ENCODE measurements at regions not wholly inside any gene's neighbourhood (a gene's known extent, or its start where the extent isn't known, plus 50 kb on each side); places are given as distances from the start of the nearest gene placed in this dataset.

DNA sequence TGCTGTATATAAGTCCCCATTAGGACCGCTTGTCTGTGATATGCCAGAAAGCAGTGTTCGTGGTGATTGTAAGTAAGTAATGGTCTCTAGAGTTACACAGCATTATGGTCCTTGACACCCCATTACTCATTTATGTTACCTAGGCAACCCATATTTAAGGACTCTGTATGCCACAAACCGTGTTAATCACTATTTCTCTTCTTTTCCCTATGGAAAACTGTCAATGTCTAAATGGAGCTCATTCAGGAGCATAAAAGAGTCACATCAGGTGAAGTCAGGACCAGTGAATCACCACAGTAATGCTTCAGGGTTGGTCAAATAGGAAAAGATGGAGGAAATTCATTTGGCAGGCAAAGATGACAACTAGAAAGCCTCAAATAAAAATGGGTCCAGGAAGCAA, 146.6 kb upstream of the PEX5L start:
- Histone ChIP-seq H3K36me3 (replicated peaks in 1 of 2; ENCODE audit: control insufficient read depth in 1 of 2, insufficient read depth in 2 of 2, low read length in 1 of 2) (no peaks in the 10 kb centered on the region), H3K9ac (no peak overlapping the region), H3K9me2 (no peaks in the 10 kb centered on the region), H3K4me2 (no peak overlapping the region), H3K79me2 (ENCODE audit: insufficient read depth) (no peaks in the 10 kb centered on the region), H3K4me1 (ENCODE audit: control insufficient read depth in 1 of 2, insufficient read depth in 2 of 2, low read depth in 1 of 2, low read length in 1 of 2) (no peaks in the 10 kb centered on the region), H2AFZ (ENCODE audit: low read depth) (no peak overlapping the region), H4K20me1 (ENCODE audit: insufficient read depth) (no peaks in the 10 kb centered on the region), H3K27me3 (ENCODE audit: insufficient read depth) (no peaks in the 10 kb centered on the region), H3K27ac (ENCODE audit: low read depth in 2 of 2, low read length in 1 of 2) (no peak overlapping the region), H3K4me3 (ENCODE audit: low read depth in 2 of 2, low read length in 1 of 2) (no peak overlapping the region), H3K9me3 (no peaks in the 10 kb centered on the region), H3F3A (replicated peaks; ENCODE audit: insufficient read depth) (no peaks in the 10 kb centered on the region)
- WGBS (ENCODE audit: low lambda C conversion rate) = 33% methylated on average over 3 of the region's 3 CpGs
- POLR2A ChIA-PET = no interaction called here
- TF ChIP-seq YY1 (IDR thresholded peaks at IDR 0.05; ENCODE audit: low read depth) = no peak
- TF ChIP-seq, protein P1, sequence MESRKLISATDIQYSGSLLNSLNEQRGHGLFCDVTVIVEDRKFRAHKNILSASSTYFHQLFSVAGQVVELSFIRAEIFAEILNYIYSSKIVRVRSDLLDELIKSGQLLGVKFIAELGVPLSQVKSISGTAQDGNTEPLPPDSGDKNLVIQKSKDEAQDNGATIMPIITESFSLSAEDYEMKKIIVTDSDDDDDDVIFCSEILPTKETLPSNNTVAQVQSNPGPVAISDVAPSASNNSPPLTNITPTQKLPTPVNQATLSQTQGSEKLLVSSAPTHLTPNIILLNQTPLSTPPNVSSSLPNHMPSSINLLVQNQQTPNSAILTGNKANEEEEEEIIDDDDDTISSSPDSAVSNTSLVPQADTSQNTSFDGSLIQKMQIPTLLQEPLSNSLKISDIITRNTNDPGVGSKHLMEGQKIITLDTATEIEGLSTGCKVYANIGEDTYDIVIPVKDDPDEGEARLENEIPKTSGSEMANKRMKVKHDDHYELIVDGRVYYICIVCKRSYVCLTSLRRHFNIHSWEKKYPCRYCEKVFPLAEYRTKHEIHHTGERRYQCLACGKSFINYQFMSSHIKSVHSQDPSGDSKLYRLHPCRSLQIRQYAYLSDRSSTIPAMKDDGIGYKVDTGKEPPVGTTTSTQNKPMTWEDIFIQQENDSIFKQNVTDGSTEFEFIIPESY (IDR thresholded peaks at IDR 0.05; ENCODE audit: borderline replicate concordance, low read depth) = no peak
- no peak for TF ChIP-seq SIN3A (IDR thresholded peaks at IDR 0.05; ENCODE audit: borderline replicate concordance, low read depth, low read length)
- no peak for TF ChIP-seq SMC3 (IDR thresholded peaks at IDR 0.05; ENCODE audit: low read depth, low read length)
- no peak for TF ChIP-seq TAF1 (IDR thresholded peaks at IDR 0.05; ENCODE audit: borderline replicate concordance, low read depth, low read length)
- no peak for TF ChIP-seq TCF12 (IDR thresholded peaks at IDR 0.05)
- TF ChIP-seq, protein P2, sequence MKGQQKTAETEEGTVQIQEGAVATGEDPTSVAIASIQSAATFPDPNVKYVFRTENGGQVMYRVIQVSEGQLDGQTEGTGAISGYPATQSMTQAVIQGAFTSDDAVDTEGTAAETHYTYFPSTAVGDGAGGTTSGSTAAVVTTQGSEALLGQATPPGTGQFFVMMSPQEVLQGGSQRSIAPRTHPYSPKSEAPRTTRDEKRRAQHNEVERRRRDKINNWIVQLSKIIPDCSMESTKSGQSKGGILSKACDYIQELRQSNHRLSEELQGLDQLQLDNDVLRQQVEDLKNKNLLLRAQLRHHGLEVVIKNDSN (IDR thresholded peaks at IDR 0.05; ENCODE audit: borderline replicate concordance, low read depth) = no peak
- TF ChIP-seq MEF2A (IDR thresholded peaks at IDR 0.05; ENCODE audit: borderline replicate concordance, low read depth) = no peak
- TF ChIP-seq RAD21 (IDR thresholded peaks at IDR 0.05; ENCODE audit: low read length) = no peak
- CTCF ChIA-PET = no interaction called here
- DNase-seq = no peak

DNA sequence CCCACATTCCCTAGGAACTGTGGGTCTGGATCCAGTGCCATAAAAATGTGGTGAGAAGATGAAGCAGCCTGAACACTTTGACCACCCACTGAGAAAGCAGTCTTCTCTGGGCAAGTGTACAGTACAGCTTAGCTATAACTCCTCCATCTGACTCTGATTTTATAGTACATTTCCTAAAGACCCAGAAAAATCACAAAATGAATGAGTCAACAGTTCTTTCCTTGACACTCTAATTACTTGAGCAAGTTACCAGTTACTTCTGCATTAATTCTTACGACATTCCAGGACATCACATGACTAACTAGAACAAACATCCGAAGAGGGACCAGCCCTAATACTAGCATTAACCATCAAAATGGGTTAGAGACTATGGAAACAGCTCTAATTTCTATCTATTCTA, 148.1 kb upstream of the PEX5L start:
- Histone ChIP-seq H3K27me3 (ENCODE audit: insufficient read depth) (no peaks in the 10 kb centered on the region), H4K20me1 (ENCODE audit: insufficient read depth) (no peaks in the 10 kb centered on the region), H3K27ac (ENCODE audit: low read depth in 2 of 2, low read length in 1 of 2) (no peak overlapping the region), H3K4me1 (ENCODE audit: control insufficient read depth in 1 of 2, insufficient read depth in 2 of 2, low read depth in 1 of 2, low read length in 1 of 2) (no peaks in the 10 kb centered on the region), H3K4me3 (ENCODE audit: low read depth in 2 of 2, low read length in 1 of 2) (no peak overlapping the region), H3K4me2 (no peak overlapping the region), H3K36me3 (replicated peaks in 1 of 2; ENCODE audit: control insufficient read depth in 1 of 2, insufficient read depth in 2 of 2, low read length in 1 of 2) (no peaks in the 10 kb centered on the region), H3K9ac (no peak overlapping the region), H3K79me2 (ENCODE audit: insufficient read depth) (no peaks in the 10 kb centered on the region), H3F3A (replicated peaks; ENCODE audit: insufficient read depth) (no peaks in the 10 kb centered on the region), H2AFZ (ENCODE audit: low read depth) (no peak overlapping the region), H3K9me2 (no peaks in the 10 kb centered on the region), H3K9me3 (no peaks in the 10 kb centered on the region)
- ChIA-PET CTCF (no interaction called here), POLR2A (no interaction called here)
- no peak for DNase-seq
- 26% methylated on average over 2 of the region's 2 CpGs for WGBS (ENCODE audit: low lambda C conversion rate)
- TF ChIP-seq NRF1 (IDR thresholded peaks at IDR 0.05; ENCODE audit: low read depth, low read length) (no peak), NFIC (IDR thresholded peaks at IDR 0.05; ENCODE audit: borderline replicate concordance) (no peak), EZH2phosphoT487 (IDR thresholded peaks at IDR 0.05; ENCODE audit: borderline replicate concordance, low read depth) (no peak), RFX5 (IDR thresholded peaks at IDR 0.05; ENCODE audit: low read length) (no peak), FOSL2 (IDR thresholded peaks at IDR 0.05; ENCODE audit: borderline replicate concordance, low read depth) (no peak), SIN3A (IDR thresholded peaks at IDR 0.05; ENCODE audit: borderline replicate concordance, low read depth, low read length) (no peak), RXRA (IDR thresholded peaks at IDR 0.05; ENCODE audit: borderline replicate concordance, low read depth) (no peak), GABPA (IDR thresholded peaks at IDR 0.05; ENCODE audit: low read depth) (no peak), JUND (IDR thresholded peaks at IDR 0.05) (no peak)
- TF ChIP-seq, protein P3, sequence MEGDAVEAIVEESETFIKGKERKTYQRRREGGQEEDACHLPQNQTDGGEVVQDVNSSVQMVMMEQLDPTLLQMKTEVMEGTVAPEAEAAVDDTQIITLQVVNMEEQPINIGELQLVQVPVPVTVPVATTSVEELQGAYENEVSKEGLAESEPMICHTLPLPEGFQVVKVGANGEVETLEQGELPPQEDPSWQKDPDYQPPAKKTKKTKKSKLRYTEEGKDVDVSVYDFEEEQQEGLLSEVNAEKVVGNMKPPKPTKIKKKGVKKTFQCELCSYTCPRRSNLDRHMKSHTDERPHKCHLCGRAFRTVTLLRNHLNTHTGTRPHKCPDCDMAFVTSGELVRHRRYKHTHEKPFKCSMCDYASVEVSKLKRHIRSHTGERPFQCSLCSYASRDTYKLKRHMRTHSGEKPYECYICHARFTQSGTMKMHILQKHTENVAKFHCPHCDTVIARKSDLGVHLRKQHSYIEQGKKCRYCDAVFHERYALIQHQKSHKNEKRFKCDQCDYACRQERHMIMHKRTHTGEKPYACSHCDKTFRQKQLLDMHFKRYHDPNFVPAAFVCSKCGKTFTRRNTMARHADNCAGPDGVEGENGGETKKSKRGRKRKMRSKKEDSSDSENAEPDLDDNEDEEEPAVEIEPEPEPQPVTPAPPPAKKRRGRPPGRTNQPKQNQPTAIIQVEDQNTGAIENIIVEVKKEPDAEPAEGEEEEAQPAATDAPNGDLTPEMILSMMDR (IDR thresholded peaks at IDR 0.05) = no peak
- TF ChIP-seq, protein P4, sequence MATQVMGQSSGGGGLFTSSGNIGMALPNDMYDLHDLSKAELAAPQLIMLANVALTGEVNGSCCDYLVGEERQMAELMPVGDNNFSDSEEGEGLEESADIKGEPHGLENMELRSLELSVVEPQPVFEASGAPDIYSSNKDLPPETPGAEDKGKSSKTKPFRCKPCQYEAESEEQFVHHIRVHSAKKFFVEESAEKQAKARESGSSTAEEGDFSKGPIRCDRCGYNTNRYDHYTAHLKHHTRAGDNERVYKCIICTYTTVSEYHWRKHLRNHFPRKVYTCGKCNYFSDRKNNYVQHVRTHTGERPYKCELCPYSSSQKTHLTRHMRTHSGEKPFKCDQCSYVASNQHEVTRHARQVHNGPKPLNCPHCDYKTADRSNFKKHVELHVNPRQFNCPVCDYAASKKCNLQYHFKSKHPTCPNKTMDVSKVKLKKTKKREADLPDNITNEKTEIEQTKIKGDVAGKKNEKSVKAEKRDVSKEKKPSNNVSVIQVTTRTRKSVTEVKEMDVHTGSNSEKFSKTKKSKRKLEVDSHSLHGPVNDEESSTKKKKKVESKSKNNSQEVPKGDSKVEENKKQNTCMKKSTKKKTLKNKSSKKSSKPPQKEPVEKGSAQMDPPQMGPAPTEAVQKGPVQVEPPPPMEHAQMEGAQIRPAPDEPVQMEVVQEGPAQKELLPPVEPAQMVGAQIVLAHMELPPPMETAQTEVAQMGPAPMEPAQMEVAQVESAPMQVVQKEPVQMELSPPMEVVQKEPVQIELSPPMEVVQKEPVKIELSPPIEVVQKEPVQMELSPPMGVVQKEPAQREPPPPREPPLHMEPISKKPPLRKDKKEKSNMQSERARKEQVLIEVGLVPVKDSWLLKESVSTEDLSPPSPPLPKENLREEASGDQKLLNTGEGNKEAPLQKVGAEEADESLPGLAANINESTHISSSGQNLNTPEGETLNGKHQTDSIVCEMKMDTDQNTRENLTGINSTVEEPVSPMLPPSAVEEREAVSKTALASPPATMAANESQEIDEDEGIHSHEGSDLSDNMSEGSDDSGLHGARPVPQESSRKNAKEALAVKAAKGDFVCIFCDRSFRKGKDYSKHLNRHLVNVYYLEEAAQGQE (IDR thresholded peaks at IDR 0.05; ENCODE audit: low read depth, low read length) = no peak
- TF ChIP-seq, protein P1 (IDR thresholded peaks at IDR 0.05; ENCODE audit: borderline replicate concordance, low read depth) = no peak

Data from SK-N-SH (cell line).